ENCODE measurements at regions not wholly inside any gene's neighbourhood (a gene's known extent, or its start where the extent isn't known, plus 50 kb on each side); places are given as distances from the start of the nearest gene placed in this dataset.

DNA sequence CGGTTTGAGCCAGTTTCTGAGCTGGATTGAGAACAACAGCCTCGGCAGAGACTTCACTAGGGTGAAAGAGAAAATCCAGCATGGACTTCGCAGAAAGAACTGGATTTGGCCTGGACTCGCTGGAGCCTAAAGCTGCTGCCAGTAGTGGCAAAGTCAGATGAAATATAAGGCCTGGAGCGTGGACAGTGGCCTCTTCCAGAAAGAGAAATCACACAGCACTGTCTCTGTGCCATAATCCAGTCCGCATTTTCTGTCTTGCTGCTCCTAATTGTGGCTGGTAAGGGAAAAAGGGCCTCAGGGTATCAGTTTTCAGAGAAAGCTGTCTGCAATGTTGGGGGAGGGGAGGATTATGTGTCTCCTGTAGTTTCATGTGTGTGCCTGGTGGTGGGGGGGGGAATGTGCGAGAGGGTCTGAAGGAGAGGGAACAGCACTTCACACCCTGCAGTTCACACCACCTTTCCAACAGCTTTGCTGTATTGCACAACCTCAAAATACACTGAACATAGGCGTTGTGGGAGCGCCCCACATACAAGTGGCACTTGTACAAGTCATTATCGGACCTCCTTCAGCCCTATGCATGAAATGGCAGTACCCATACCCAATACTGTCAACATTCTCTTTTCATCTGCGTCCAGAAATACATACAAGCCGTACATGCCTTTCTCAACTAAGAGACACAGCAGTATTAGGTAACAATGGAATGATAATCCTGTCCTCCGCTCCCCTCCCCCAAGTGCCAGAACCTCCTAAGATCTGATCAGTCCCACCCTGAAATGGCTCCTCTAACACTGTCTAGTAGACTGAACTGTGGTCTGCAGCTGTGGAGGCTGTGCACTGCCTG is 107.5 kb upstream of the ATF7IP start:
- DNase-seq: peak; percentile 82

DNA sequence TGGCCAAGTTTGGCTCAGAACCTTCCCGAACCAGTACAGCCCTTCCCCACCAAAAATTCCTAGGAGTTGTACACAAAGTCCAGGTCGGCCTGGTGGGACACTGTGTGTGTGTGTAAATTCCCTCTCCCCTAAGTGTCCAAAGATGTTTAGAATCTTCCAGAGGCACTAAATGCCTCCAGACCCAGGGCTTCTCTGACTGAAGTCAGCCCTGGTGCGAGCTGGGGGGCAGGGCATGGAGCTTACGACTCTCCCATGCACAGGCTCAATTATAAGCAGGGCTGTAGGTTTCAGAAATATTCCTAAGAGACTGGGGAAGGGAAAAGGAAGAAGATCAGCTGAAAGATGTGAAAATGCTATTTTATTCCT is 106.9 kb upstream of the ATF7IP start:
- no peak for DNase-seq

DNA sequence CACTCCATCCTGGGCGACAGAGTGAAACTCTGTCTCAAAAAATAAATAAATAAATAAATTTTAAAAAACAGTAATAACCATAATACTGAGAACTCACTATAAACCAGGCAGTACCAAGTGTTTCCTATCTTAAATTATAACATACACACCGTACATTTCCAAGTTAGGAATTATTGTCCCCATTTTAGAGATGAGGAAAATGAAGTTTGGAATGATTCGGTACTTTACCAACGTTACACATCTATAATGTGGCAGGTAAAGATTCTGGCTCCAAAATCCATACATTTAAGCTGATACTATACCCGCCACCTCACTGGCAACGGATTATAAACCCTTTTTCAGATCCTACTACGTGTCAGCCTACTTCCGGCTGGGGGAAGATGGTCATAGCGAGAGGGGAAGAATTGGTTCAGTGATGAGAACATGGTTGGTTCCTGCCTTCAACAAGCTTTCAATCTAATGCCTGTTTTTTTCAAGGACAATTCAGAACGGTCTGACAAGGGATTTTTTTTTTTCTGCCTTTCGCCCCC is 105.9 kb upstream of the ATF7IP start:
- DNase-seq: no peak

- no peak for DNase-seq
Observed at GRCh38 chr12:14260011-14260993, 105.2 kb upstream of the ATF7IP start.

- DNase-seq: no peak
Observed at GRCh38 chr12:14261096-14261495, 104.4 kb upstream of the ATF7IP start.

- no peak for DNase-seq
Observed at GRCh38 chr12:14261861-14262260, 103.6 kb upstream of the ATF7IP start.

GRCh38 chr12:14262771-14263511 is 102.5 kb upstream of the ATF7IP start:
- DNase-seq: no peak

DNA sequence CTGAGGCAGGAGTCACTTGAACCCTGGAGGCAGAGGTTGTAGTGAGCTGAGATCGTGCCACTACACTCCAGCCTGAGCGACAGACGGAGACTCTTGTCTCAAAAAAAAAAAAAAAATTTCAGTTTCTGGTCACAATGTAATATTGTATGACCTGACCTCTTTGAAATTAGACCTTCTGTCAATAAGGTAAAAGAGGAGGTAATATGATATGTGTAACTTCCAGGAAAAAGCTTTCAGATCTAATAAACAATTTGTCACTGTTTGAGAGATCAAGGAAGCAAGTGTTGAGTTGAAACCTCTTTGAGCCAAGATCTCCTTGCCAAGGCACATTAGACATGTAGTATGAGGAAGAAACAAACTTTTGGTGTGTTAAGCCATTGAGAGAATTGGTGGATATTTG is 101.7 kb upstream of the ATF7IP start:
- no peak for DNase-seq

- DNase-seq: no peak
Observed at GRCh38 chr12:14264316-14264715, 101.2 kb upstream of the ATF7IP start.

GRCh38 chr12:14264778-14265177 is 100.7 kb upstream of the ATF7IP start:
- no peak for DNase-seq

- DNase-seq: no peak
Observed at GRCh38 chr12:14268120-14268515, 97.4 kb upstream of the ATF7IP start.

DNA sequence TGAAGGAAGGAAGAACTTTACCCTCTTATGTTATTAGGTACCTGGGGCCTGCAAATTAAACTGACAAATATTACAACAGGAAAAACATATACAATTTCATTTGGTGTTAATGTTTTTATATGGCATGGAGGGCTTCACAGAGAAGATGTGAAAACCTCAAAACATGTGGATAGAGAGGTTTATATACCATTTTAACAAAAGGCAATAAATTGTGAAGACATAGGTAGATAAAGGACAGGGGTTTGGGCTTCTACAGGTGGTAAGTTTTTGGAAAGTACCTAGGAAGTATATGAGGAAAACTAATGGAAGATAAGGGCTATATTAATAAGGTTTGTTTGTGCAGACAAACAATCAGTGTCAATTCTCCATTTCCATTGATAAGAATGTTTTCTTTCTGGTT is 95.1 kb upstream of the ATF7IP start:
- DNase-seq: no peak

DNA sequence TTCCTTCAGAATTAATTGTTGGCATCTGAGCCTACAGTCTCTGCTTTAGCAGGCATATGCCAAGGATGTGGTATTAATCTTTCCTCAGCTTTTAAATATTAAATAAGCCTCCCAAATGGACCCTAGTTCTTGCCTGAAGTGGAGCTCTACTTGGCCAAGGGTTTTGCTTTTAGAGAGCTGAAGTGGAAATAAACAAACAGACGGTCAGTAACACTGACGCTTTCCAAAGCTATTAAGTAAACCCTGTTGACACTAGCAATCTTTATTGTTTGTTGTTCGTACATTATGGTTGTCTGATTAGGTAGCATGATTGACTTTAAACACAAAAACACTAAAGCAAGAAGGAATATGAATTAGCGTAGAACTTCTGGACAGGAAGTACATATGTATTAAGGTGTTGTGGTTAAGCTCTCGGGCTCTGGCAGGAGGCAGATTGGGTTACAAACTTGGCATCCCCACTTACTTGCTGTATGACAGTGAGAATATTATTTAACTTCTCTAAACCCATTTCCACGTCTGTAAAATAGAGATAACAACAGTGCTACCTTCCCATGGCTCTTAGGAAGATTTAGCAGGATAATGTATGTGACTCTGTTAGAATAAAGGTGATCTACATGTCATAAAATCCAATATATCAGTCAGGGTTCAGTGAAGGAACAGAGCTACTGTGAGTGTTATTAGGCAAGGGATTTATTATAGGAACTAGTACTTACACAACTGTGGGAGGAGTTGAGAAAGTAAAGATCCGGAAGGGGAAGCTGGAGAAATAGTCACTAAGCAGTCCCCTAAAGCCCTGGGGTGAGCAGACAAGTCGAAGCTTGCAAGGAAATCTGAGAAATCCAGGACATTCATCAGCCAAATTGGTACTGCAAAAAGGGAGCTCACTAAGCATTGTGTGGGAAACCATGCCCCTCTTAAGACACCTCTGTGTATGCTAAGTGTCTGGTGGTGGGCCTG is 92.2 kb upstream of the ATF7IP start:
- no peak for DNase-seq

DNA sequence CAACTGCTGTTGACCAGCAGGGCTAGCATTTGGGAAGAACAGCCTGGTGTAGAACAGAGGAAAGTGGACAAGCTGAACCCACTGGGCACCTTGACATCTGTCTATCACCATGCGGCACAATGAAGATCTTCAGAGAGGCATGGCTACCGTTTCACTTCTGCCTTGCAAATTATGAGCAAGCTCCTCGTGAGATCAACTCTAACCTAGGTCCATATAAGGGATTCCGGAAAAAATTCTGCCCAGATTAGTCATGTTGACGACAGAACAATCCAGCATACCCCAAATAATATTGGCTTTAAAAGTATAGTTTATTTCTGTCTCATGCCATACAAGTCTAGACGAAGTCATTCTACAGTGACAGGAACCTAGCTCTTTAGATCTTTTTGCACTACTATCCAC is 91.6 kb upstream of the ATF7IP start:
- no peak for DNase-seq

GRCh38 chr12:14275111-14275510 is 90.4 kb upstream of the ATF7IP start:
- DNase-seq: no peak

- no peak for DNase-seq
Observed at GRCh38 chr12:14275886-14276285, 89.6 kb upstream of the ATF7IP start.

DNA sequence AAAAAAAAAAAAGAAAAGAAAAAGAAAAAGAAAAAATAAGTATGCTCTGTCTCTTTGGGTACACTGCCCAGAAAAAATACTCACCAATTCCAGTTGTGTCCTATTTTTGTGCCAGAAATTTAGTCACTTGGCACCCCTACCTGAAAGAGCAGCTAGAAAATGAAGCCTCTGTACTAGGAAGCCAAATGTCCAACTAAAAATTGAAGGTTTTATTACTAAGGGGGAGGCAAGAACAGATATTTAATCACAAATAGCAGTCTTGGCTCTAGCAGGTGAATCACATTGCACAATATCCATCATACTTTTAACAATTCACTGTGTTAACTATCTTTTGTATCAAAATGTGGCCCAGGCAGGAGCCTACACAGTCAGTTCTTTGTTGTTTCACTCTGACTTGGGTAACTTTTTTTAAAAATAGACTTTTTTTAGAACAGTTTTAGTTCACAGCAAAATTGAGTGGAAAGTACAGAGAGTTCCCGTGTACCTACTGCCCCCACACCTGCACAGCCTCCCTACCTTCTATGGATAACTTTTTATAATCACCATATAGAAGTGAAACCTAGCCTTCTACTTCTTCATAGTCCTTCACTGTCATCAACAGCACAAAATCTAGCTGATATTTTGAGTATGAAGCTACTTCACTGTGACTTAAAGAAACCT is 87.1 kb upstream of the ATF7IP start:
- no peak for DNase-seq

GRCh38 chr12:14279845-14280244 is 85.6 kb upstream of the ATF7IP start:
- no peak for DNase-seq

GRCh38 chr12:14280921-14281320 is 84.6 kb upstream of the ATF7IP start:
- no peak for DNase-seq

GRCh38 chr12:14281539-14281938 is 83.9 kb upstream of the ATF7IP start:
- no peak for DNase-seq

DNA sequence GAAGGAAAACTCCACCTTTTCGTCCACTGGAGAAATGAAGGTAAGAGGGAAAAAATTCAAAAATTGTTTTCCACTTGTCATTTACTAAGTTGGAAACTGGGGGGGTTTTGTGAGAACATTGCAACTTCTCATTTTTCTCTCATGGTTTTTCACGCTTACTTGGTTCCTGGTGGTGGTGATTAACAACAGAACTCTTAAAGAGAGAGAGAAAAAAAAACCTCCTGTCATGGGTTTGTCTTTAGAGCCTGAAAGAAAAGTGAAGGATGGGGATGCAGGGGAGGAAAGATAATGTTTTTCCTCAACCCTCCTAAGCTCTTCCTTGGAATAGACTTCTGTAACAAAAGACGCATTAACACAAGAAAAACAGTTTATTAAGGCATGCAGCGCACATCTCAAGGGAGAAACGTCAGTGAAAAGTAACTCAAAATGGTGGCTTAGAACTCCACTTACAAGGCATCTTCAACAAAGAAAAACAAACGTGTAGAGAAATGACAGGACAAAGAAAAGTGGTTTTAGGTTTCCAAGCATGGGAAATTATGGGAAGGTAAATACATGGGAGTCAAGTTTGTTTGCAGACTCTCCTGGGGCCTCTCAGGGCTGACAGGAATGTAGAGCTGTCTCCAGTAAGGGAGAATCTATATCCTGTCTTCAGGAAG is 81.9 kb upstream of the ATF7IP start:
- no peak for DNase-seq

All from activated naive CD4-positive, alpha-beta T cell treated with Interleukin-2 at 50 U/mL for 16 hours (primary cell).